RCC 7860 (cell line): ENCODE measurements at regions not wholly inside any gene's neighbourhood (a gene's known extent, or its start where the extent isn't known, plus 50 kb on each side); places are given as distances from the start of the nearest gene placed in this dataset.

Experiments
- DNase-seq: peaks from one replicate; pipeline ENCODE4 v3.0.0-alpha.2; 2015; ENCODE audit warnings: low spot score
- FAIRE-seq: peaks from 2 replicates; lab custom pipeline; 2012; peaks lifted over from hg19 to GRCh38; lab: Jason Lieb, UNC

GRCh38 chr15:38928431-38928830, 363.8 kb upstream of the RASGRP1 start:
- DNase-seq (no peak), FAIRE-seq (no peak)

- FAIRE-seq (no peak), DNase-seq (no peak)
These were observed 366.4 kb upstream of the RASGRP1 start for GRCh38 chr15:38930851-38931572.

GRCh38 chr15:38941399-38941953, 376.9 kb upstream of the RASGRP1 start:
- FAIRE-seq = peak; percentile 92
- DNase-seq = peak; percentile 74

- FAIRE-seq (peak; percentile 48), DNase-seq (no peak)
These were observed 379.9 kb upstream of the RASGRP1 start for GRCh38 chr15:38944536-38944935.

GRCh38 chr15:38945551-38946298, 381.1 kb upstream of the RASGRP1 start:
- no peak for FAIRE-seq
- DNase-seq = no peak

- no peak for FAIRE-seq
- no peak for DNase-seq
These were observed 389.5 kb upstream of the RASGRP1 start for GRCh38 chr15:38954090-38954489.

GRCh38 chr15:38961456-38961855, 396.8 kb upstream of the RASGRP1 start:
- FAIRE-seq = no peak
- no peak for DNase-seq

- FAIRE-seq (no peak), DNase-seq (no peak)
These were observed 397.3 kb upstream of the RASGRP1 start for GRCh38 chr15:38961931-38962330.

- no peak for DNase-seq
- FAIRE-seq = no peak
These were observed 408.2 kb upstream of the RASGRP1 start for GRCh38 chr15:38972831-38973230.

GRCh38 chr15:38975282-38975990, 410.8 kb upstream of the RASGRP1 start:
- no peak for FAIRE-seq
- DNase-seq = peak; percentile 20

GRCh38 chr15:38991126-38991525, 426.5 kb upstream of the RASGRP1 start:
- FAIRE-seq = no peak
- DNase-seq = peak; percentile 54

GRCh38 chr15:38991701-38992100, 427.1 kb upstream of the RASGRP1 start:
- FAIRE-seq (peak; percentile 88), DNase-seq (peak; percentile 82)

GRCh38 chr15:38992506-38992905, 427.9 kb upstream of the RASGRP1 start:
- DNase-seq (no peak), FAIRE-seq (no peak)

GRCh38 chr15:38992930-38993329, 428.3 kb upstream of the RASGRP1 start:
- FAIRE-seq (no peak), DNase-seq (no peak)

- FAIRE-seq (no peak), DNase-seq (no peak)
These were observed 429.7 kb upstream of the RASGRP1 start for GRCh38 chr15:38994310-38994709.

GRCh38 chr15:38996111-38996631, 431.6 kb upstream of the RASGRP1 start:
- DNase-seq (peak; percentile 93), FAIRE-seq (peak; percentile 96)

GRCh38 chr15:38997841-38998240, 433.2 kb upstream of the RASGRP1 start:
- no peak for FAIRE-seq

GRCh38 chr15:39000008-39000734, 435.6 kb upstream of the RASGRP1 start:
- DNase-seq = no peak
- no peak for FAIRE-seq

More at GRCh38 chr15:38997841-38998240, 433.2 kb upstream of the RASGRP1 start:
- DNase-seq = no peak

- no peak for FAIRE-seq
- no peak for DNase-seq
These were observed 445.1 kb upstream of the RASGRP1 start for GRCh38 chr15:39009740-39010139.

GRCh38 chr15:39011066-39011465, 446.5 kb upstream of the RASGRP1 start:
- DNase-seq = peak; percentile 56
- FAIRE-seq = peak; percentile 18
